ENCODE measurements at regions not wholly inside any gene's neighbourhood (a gene's known extent, or its start where the extent isn't known, plus 50 kb on each side); places are given as distances from the start of the nearest gene placed in this dataset.
"Not testable (repeated sequence)": the region's sequence is repeated elsewhere in the genome, so short reads cannot be mapped to it uniquely, and the experiment has no call there.

DNA sequence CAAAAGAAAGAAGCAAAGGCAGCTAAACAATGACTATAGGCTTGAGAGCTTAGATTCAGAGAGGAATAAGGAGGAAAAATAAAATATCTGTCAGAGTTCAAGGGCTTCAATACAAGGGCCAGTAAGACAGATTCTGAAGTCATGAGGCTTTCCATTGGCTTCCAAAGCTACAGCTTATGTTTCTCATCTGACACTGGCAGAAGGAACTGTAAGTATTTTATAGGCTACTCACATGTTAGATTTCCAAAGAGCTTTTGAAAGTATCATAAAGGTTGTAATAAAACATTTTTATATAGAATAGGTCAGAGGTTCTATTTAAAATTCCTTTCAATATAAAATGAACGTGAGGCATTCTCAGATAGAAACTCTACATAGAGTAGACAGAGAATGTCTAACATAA lies 746.6 kb upstream of the NXPH2 start:
- no peak for DNase-seq

GRCh38 chr2:139518321-139518720 lies 738.1 kb upstream of the NXPH2 start:
- no peak for DNase-seq

- DNase-seq: no peak
Measured at GRCh38 chr2:139514951-139515350, 734.8 kb upstream of the NXPH2 start.

- no peak for DNase-seq
Measured at GRCh38 chr2:139495851-139496250, 715.7 kb upstream of the NXPH2 start.

DNA sequence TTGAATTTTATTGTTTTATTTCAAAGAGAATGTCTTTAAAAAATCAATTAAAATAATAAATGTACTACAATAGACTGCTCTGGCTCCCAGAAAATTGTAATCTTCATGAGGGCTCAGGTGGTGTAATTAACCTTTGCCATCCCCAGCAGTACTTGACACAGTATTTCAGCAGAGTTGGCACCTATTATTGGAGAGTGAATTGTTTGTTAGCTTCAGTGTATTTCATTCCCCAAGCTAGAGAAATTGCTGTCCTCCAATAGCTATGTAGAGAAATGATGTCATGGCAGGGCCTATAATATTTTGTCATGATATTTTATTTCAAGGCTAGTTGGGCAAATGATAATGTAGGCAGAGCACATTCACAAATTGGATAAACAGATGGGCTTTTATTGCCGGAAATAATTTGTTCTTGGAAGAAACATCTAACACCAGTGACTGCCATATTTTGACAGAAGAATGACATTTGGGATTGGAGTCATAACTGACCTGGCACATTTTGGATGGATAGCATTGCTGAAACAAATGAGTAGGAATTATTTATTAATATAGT lies 712.0 kb upstream of the NXPH2 start:
- no peak for DNase-seq

- no peak for DNase-seq
Measured at GRCh38 chr2:139480161-139480650, 700.0 kb upstream of the NXPH2 start.

GRCh38 chr2:139478165-139478914 lies 698.1 kb upstream of the NXPH2 start:
- DNase-seq: no peak

- DNase-seq: no peak
Measured at GRCh38 chr2:139477618-139478017, 697.4 kb upstream of the NXPH2 start.

GRCh38 chr2:139469985-139470384 lies 689.8 kb upstream of the NXPH2 start:
- DNase-seq: no peak

DNA sequence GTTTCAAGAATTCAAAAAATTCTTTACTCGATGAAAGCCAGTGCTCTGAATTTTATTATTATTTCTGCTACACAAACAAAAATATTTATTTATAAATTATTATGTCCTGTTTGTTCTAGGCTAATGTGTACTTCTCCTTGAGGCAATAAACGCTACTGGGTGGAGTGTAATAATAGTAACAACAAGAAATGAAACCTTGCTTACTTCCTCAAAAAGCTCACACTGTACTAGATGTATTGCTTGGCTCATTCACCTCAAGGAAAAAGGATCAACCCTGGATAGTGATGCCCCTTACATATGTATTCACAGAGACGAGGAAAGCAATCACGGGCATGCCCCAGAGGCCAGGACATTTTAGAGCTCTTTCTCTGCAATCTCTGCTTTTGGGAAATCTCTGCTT lies 685.6 kb upstream of the NXPH2 start:
- no peak for DNase-seq

- DNase-seq: no peak
Measured at GRCh38 chr2:139457873-139458272, 677.7 kb upstream of the NXPH2 start.

DNA sequence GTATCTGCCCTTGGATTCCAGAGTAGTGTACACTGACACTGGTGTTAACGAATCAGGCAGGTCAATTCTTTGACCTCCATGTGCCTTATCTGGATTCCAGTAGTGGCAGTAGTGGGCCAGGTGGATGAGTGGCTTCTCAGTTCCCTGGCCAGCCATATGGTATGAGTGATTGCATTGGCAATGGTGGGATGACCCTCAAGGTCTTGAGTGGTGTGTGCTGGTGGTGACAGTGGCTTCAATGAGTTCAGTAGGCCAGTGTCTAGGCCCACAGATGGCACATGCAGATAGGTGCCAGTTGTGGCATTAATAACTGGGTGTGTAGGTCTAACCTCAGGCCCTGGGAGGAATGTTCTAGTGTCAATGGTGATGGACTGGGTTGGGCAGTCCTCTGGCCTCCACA lies 674.1 kb upstream of the NXPH2 start:
- no peak for DNase-seq

GRCh38 chr2:139439100-139439499 lies 658.9 kb upstream of the NXPH2 start:
- no peak for DNase-seq

DNA sequence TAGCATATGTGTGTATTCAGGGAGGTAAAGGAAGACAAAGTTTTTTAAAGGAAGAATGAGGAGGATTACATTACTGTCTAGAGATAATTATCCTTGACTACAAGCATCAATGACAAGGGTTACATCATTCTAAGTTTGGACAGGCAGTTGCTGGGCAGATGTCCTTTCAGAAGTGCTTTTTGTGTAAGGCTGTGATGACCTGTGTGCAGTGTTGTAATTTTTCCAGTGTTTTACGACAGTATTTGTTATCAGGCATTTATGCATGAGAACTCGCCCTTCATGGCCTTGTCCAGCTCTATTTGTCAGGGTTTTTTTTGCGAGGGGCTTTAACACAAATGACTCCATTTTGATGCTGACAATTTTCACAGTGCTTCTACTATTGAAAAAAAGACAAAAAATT lies 658.3 kb upstream of the NXPH2 start:
- no peak for DNase-seq

DNA sequence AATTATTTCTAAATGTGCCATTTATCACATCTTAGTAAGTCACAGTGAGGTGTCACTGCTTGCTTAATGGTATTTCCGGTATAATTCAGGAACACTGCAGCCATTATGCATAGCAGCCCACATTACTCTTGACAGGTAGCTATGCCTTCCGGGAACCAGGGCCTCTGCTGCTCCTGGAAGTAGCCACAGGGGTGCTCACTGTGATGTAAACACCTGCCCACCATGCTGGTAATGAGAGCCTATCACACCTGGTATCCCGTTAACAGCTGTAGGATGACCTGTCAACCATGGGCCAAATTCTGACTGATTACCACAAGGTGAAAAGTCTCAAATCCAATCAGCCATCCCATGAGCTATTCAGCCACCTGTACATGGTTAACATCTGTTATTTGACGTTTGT lies 647.0 kb upstream of the NXPH2 start:
- no peak for DNase-seq

- DNase-seq: no peak
Measured at GRCh38 chr2:139424101-139424500, 643.9 kb upstream of the NXPH2 start.

DNA sequence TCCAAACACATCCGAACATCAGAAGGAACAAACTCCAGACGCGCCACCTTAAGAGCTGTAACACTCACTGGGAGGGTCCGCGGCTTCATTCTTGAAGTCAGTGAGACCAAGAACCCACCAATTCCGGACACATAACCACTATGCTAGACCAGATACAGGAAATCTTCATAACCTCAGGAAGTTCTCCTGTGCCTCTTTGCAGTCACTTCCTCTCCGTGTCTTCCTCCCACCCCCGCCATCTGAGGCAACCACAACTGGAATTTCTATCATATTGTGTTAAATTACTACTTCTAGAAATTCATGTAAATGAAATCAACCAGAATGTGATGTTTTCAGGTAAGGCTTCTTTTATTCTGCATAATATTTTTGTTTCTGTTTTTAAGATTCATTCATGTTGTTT lies 631.0 kb upstream of the NXPH2 start:
- DNase-seq: no peak

GRCh38 chr2:139410833-139411174 lies 630.6 kb upstream of the NXPH2 start:
- DNase-seq: not testable (repeated sequence)

GRCh38 chr2:139410147-139410832 lies 630.1 kb upstream of the NXPH2 start:
- not testable (repeated sequence) for DNase-seq

GRCh38 chr2:139409212-139409611 lies 629.0 kb upstream of the NXPH2 start:
- DNase-seq: no peak

- DNase-seq: no peak
Measured at GRCh38 chr2:139403948-139404347, 623.8 kb upstream of the NXPH2 start.

DNA sequence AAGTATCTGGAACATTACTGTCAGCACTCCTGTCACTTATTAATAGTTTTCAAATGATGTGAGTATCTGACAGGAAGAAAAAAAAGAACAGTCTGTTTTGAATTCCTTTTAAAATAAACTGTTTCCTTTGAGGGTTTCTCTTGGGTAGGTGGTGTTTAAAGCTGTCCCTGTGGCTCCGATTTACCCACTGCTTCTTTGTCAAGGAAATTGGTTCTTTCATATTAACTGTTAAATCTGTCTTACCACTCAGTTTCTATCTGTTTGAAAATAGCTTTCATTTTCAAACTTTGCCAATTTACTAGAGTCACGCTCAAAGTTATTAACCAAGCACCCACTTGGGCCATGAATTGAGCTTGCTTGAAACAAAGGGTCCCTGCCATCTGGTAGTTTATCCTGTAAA lies 614.6 kb upstream of the NXPH2 start:
- no peak for DNase-seq

GRCh38 chr2:139389391-139389790 lies 609.2 kb upstream of the NXPH2 start:
- no peak for DNase-seq

GRCh38 chr2:139386401-139386800 lies 606.2 kb upstream of the NXPH2 start:
- DNase-seq: no peak

Measured in kidney glomerular epithelial cell (primary cell).